Tibial nerve (tissue), 4 donors: ENCODE measurements at regions not wholly inside any gene's neighbourhood (a gene's known extent, or its start where the extent isn't known, plus 50 kb on each side); places are given as distances from the start of the nearest gene placed in this dataset.

Source experiments
- EP300 ChIP-seq, 2 donors: sonication (generic); formaldehyde crosslinking; IDR thresholded peaks; one replicate each; pipeline ENCODE4 v1.6.1; 2017; ENCODE audit warnings: antibody characterized with exemption in 2 of 2, mild to moderate bottlenecking in 1 of 2
- TF ChIP-seq, protein P1 (sequence below), 5 experiments: fragments of 200-600 bp in 3 of 5; fragments of 450-650 bp in 2 of 5; sonication (generic) in 3 of 5; IDR thresholded peaks; one replicate each; pipeline ENCODE4 v1.5.1; 2016 to 2019; ENCODE audit warnings: antibody characterized with exemption in 5 of 5, mild to moderate bottlenecking in 3 of 5, moderate library complexity in 2 of 5

DNA sequence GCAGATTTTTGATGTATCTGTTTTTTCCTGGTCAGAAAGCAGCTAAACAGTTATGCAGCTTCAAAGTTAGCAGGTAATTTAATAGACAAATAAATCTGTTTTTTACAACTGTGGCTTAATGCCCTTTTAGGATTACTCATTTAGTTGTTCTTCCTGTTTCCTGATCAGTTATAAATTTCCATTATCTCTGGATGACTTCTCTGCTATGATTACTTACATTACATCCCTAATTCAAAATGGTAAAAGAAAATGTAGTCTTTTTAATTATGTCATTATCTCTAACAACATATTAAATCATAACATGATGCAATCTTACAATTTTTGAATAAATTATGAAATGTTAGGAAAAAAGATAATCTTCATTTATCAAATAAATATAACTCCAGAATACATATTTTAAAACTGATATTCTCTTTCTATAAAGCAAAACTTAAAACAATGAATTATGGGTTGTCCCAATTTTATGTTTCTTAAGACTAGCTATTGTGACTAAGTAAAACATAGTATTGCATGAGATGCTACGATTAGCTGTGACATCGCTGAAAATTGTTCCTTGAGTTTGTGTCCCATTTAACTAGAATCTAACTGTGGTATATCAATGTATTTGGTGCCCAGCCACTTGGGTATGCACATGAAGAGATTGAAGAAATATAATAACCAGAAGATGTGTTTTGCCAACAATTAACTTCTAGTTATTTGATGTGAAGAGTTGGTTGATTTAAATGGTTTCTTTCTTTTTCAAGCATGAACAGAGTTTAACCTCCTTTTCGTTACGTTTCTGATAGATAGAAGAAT lies 605.3 kb upstream of the SPRY2 start:
- no peak for TF ChIP-seq EP300 (IDR thresholded peaks at IDR 0.05)
- TF ChIP-seq, protein P1, sequence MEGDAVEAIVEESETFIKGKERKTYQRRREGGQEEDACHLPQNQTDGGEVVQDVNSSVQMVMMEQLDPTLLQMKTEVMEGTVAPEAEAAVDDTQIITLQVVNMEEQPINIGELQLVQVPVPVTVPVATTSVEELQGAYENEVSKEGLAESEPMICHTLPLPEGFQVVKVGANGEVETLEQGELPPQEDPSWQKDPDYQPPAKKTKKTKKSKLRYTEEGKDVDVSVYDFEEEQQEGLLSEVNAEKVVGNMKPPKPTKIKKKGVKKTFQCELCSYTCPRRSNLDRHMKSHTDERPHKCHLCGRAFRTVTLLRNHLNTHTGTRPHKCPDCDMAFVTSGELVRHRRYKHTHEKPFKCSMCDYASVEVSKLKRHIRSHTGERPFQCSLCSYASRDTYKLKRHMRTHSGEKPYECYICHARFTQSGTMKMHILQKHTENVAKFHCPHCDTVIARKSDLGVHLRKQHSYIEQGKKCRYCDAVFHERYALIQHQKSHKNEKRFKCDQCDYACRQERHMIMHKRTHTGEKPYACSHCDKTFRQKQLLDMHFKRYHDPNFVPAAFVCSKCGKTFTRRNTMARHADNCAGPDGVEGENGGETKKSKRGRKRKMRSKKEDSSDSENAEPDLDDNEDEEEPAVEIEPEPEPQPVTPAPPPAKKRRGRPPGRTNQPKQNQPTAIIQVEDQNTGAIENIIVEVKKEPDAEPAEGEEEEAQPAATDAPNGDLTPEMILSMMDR (IDR thresholded peaks at IDR 0.05): no peak
